ENCODE measurements at regions not wholly inside any gene's neighbourhood (a gene's known extent, or its start where the extent isn't known, plus 50 kb on each side); places are given as distances from the start of the nearest gene placed in this dataset.

DNA sequence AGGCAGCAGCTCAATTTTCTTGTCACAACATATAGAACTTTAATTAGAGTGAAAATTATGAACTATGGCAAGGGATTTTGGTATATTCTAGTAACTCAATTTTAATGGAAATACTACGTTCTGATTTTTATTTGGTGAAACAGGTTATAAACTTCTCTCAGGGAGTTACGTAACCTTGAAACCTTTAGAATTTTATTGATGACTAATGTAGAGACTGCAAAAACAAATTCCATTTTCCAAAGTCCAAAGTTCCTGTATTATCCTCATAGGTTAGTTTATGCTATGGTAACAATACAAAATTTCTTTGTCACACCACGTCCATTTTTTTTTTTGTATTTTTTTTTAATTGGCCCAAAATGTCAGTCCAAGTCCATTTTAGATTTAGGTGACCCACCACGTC, 185.7 kb downstream of the KLF5 start:
- Histone ChIP-seq H3K36me3 (ENCODE audit: control insufficient read depth in 1 of 2, insufficient read depth in 2 of 2, low read length in 2 of 2) (no peaks in the 10 kb centered on the region), H2AFZ (ENCODE audit: low read depth, low read length, poor library complexity, severe bottlenecking) (no peak overlapping the region), H3K4me1 (ENCODE audit: control insufficient read depth in 1 of 2, insufficient read depth in 2 of 2, low read length in 2 of 2) (peaks cover 19 to 29% of the 10 kb centered on the region in 2 experiments), H3K79me2 (ENCODE audit: insufficient read depth, low read length) (no peaks in the 10 kb centered on the region), H3K9me2 (ENCODE audit: insufficient read depth) (no peaks in the 10 kb centered on the region), H4K20me1 (ENCODE audit: insufficient read depth) (no peaks in the 10 kb centered on the region), H3K9me3 (ENCODE audit: control insufficient read depth in 1 of 2, insufficient read depth in 1 of 2, low read depth in 1 of 2, low read length in 2 of 2) (no peaks in the 10 kb centered on the region), H3K9ac (ENCODE audit: low read length) (no peak overlapping the region), H3K4me2 (ENCODE audit: low read length) (no peak overlapping the region), H3K27ac (ENCODE audit: low read depth, low read length) (no peak overlapping the region), H3K4me3 (replicated peaks in 1 of 2; ENCODE audit: low read depth in 1 of 2, low read length in 2 of 2) (no peak overlapping the region), H3K27me3 (ENCODE audit: insufficient read depth, low read length) (no peaks in the 10 kb centered on the region)
- ChIA-PET RAD21 (ENCODE audit: low non-redundant PET in 1 of 2, low total read pairs in 2 of 2, uncharacterized antibody in 2 of 2, unreplicated experiment in 2 of 2) (no interaction called here), POLR2A (no interaction called here), CTCF (no interaction called here)
- DNase-seq (ENCODE audit: low read depth, low spot score) (no peak), ATAC-seq (no peak)
- intact Hi-C loops (cut with micrococcal nuclease): no loop called here
- BruUV-seq (replicated peaks): no TSS peak
- no peak for TF ChIP-seq CEBPB (IDR thresholded peaks at IDR 0.05; ENCODE audit: low read depth)
- no peak for TF ChIP-seq EZH2phosphoT487 (IDR thresholded peaks at IDR 0.05; ENCODE audit: borderline replicate concordance)
- no peak for TF ChIP-seq ZNF274 (IDR thresholded peaks at IDR 0.05; ENCODE audit: low read depth, low read length)
- TF ChIP-seq, protein P1, sequence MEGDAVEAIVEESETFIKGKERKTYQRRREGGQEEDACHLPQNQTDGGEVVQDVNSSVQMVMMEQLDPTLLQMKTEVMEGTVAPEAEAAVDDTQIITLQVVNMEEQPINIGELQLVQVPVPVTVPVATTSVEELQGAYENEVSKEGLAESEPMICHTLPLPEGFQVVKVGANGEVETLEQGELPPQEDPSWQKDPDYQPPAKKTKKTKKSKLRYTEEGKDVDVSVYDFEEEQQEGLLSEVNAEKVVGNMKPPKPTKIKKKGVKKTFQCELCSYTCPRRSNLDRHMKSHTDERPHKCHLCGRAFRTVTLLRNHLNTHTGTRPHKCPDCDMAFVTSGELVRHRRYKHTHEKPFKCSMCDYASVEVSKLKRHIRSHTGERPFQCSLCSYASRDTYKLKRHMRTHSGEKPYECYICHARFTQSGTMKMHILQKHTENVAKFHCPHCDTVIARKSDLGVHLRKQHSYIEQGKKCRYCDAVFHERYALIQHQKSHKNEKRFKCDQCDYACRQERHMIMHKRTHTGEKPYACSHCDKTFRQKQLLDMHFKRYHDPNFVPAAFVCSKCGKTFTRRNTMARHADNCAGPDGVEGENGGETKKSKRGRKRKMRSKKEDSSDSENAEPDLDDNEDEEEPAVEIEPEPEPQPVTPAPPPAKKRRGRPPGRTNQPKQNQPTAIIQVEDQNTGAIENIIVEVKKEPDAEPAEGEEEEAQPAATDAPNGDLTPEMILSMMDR (IDR thresholded peaks at IDR 0.05 in 2 of 3, conservative IDR thresholded peaks at IDR 0.05 in 1 of 3; ENCODE audit: borderline replicate concordance in 1 of 3, insufficient read depth in 1 of 3, low read depth in 2 of 3, low read length in 2 of 3): no peak
- no peak for TF ChIP-seq JUND (IDR thresholded peaks at IDR 0.05)
- TF ChIP-seq CBX3 (IDR thresholded peaks at IDR 0.05; ENCODE audit: low read depth): no peak
- no peak for TF ChIP-seq EZH2 (IDR thresholded peaks at IDR 0.05)
- no peak for TF ChIP-seq SP1 (IDR thresholded peaks at IDR 0.05; ENCODE audit: low read depth)
- no peak for TF ChIP-seq ELF1 (IDR thresholded peaks at IDR 0.05; ENCODE audit: borderline replicate concordance, low read depth)
- no peak for TF ChIP-seq SRF (IDR thresholded peaks at IDR 0.05; ENCODE audit: low read depth)
- TF ChIP-seq RAD21 (IDR thresholded peaks at IDR 0.05; ENCODE audit: low read depth): no peak
- TF ChIP-seq FOSL1 (IDR thresholded peaks at IDR 0.05; ENCODE audit: low read depth): no peak
- no peak for TF ChIP-seq POLR2A (IDR thresholded peaks at IDR 0.05; ENCODE audit: borderline replicate concordance, extremely low read depth, insufficient read depth, insufficient read length)
- TF ChIP-seq EGR1 (IDR thresholded peaks at IDR 0.05; ENCODE audit: low read depth): no peak
- no peak for TF ChIP-seq ATF3 (IDR thresholded peaks at IDR 0.05)
- no peak for TF ChIP-seq SIN3A (IDR thresholded peaks at IDR 0.05; ENCODE audit: low read depth)
- TF ChIP-seq ZFX (IDR thresholded peaks at IDR 0.05): no peak
- TF ChIP-seq TCF7L2 (IDR thresholded peaks at IDR 0.05; ENCODE audit: borderline replicate concordance, extremely low read depth, insufficient read depth, insufficient read length): no peak
- no peak for TF ChIP-seq POLR2AphosphoS5 (IDR thresholded peaks at IDR 0.05; ENCODE audit: low read depth, low read length)

Data from HCT116 (cell line).